ENCODE measurements at regions not wholly inside any gene's neighbourhood (a gene's known extent, or its start where the extent isn't known, plus 50 kb on each side); places are given as distances from the start of the nearest gene placed in this dataset.

DNA sequence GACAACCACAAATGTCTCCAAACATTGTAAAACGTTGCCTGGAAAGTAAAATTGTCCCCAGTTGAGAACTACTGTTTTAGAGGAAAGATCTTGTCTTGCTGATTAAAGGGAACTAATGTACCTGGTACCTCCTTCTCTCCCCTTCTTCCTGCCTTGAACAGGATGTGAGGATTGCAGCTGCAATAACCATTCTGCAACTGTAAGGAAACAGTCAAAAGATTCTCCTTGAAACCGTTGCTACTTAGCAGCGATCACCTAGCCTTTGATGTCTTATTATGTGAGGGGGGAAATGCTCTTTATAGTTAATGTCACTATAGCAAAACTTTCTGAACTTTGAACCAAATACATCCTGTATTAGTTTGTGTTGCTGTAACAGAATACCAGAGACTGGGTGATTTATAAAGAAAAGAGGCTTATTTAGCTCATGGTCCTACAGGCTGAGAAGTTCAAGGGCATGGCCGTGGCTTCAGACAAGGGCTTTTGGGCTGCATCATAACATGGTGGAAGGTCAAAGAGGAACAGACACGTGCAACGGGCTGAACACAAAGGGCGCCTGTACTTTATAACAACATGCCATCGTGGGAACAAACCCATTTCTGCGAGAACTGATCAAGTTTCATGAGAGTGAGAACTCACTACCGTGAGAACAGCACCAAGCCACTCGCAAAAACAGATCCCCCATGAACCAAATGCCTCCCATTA, 54.2 kb upstream of the PARD3 start:
- Histone ChIP-seq H3K79me2 (ENCODE audit: insufficient read depth, low read length) (no peaks in the 10 kb centered on the region), H3K4me2 (ENCODE audit: insufficient read depth, low read length) (peak overlapping the region; percentile 58), H2AFZ (ENCODE audit: low read depth, low read length) (peak overlapping the region; percentile 60), H4K20me1 (ENCODE audit: insufficient read depth, low read length) (no peaks in the 10 kb centered on the region), H3K36me3 (ENCODE audit: insufficient read depth, low read length) (no peaks in the 10 kb centered on the region), H3K9ac (ENCODE audit: low read depth, low read length) (peak overlapping the region; percentile 56), H3K4me1 (ENCODE audit: insufficient read depth, low read length) (peaks cover 68% of the 10 kb centered on the region), H3K27ac (ENCODE audit: low read length) (peak overlapping the region; percentile 96), H3K4me3 (ENCODE audit: low read depth in 1 of 2, low read length in 2 of 2) (peak overlapping the region in 1 of 2 experiments; percentile 38; a peak in 2 of 4 replicates), H3K27me3 (ENCODE audit: insufficient read depth, low read length, poor library complexity) (no peaks in the 10 kb centered on the region), H3K9me3 (ENCODE audit: insufficient read depth, low read length, severe bottlenecking) (no peaks in the 10 kb centered on the region)
- TF ChIP-seq EZH2 (IDR thresholded peaks at IDR 0.05; ENCODE audit: borderline replicate concordance, low read depth, low read length, severe bottlenecking) = no peak
- TF ChIP-seq, protein P1, sequence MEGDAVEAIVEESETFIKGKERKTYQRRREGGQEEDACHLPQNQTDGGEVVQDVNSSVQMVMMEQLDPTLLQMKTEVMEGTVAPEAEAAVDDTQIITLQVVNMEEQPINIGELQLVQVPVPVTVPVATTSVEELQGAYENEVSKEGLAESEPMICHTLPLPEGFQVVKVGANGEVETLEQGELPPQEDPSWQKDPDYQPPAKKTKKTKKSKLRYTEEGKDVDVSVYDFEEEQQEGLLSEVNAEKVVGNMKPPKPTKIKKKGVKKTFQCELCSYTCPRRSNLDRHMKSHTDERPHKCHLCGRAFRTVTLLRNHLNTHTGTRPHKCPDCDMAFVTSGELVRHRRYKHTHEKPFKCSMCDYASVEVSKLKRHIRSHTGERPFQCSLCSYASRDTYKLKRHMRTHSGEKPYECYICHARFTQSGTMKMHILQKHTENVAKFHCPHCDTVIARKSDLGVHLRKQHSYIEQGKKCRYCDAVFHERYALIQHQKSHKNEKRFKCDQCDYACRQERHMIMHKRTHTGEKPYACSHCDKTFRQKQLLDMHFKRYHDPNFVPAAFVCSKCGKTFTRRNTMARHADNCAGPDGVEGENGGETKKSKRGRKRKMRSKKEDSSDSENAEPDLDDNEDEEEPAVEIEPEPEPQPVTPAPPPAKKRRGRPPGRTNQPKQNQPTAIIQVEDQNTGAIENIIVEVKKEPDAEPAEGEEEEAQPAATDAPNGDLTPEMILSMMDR (IDR thresholded peaks at IDR 0.05; ENCODE audit: borderline replicate concordance, extremely low read depth, low read length, poor library complexity, severe bottlenecking) = no peak
- ATAC-seq (ENCODE audit: insufficient read depth, low read depth) (peak; percentile 82), DNase-seq (peak; percentile 72)

DNA sequence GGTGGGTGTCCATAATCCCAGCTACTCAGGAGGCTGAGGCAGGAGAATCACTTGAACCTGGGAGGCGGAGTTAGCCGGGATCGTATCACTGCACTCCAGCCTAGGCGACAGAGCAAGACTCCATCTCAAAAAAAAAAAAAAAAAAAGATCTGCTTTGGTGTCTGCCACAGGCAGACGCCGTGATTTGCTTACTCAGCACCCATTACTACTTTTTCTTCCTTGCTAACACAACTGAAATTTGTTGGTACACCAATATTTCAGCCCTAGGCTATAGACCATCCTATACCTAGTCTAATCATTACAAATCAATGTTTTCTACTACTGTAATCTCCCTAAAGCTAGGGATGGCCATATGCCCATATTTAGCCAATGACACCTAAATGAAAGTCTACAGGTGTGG, 53.5 kb upstream of the PARD3 start:
- no peak; the same call in 2 of the 3 replicates for ATAC-seq (ENCODE audit: insufficient read depth, low read depth)
- Histone ChIP-seq H2AFZ (ENCODE audit: low read depth, low read length) (peak overlapping the region; percentile 60), H3K27me3 (ENCODE audit: insufficient read depth, low read length, poor library complexity) (no peaks in the 10 kb centered on the region), H3K4me3 (ENCODE audit: low read depth in 1 of 2, low read length in 2 of 2) (peak overlapping the region in 1 of 2 experiments; percentile 38; a peak in 2 of 4 replicates), H3K36me3 (ENCODE audit: insufficient read depth, low read length) (no peaks in the 10 kb centered on the region), H3K4me1 (ENCODE audit: insufficient read depth, low read length) (peaks cover 68% of the 10 kb centered on the region), H3K79me2 (ENCODE audit: insufficient read depth, low read length) (no peaks in the 10 kb centered on the region), H3K9me3 (ENCODE audit: insufficient read depth, low read length, severe bottlenecking) (no peaks in the 10 kb centered on the region), H3K4me2 (ENCODE audit: insufficient read depth, low read length) (peak overlapping the region; percentile 58), H3K9ac (ENCODE audit: low read depth, low read length) (peak overlapping the region; percentile 56), H4K20me1 (ENCODE audit: insufficient read depth, low read length) (no peaks in the 10 kb centered on the region), H3K27ac (ENCODE audit: low read length) (peak overlapping the region; percentile 96)
- TF ChIP-seq, protein P1 (IDR thresholded peaks at IDR 0.05; ENCODE audit: borderline replicate concordance, extremely low read depth, low read length, poor library complexity, severe bottlenecking) = no peak
- no peak for TF ChIP-seq EZH2 (IDR thresholded peaks at IDR 0.05; ENCODE audit: borderline replicate concordance, low read depth, low read length, severe bottlenecking)
- peak; percentile 23 for DNase-seq

DNA sequence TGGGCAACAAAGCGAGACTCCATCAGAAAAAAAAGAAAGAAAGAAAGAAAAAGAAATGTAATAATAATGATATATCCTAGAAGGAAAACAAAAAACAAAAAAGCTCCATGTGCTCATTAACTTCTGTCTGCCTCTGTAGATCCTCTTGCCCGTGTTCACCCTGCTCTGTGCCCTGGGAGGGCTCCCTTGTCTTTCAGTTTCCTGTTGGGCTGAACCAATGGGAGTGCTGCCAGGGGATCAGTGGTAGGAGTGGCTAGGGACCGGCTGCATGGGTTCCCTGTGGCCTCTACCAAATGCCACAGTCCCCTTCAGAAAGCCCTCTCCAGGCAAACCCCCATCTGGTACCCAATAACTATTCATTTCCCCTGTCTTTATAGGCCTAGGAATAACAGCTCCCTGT, 51.8 kb upstream of the PARD3 start:
- H3K9ac ChIP-seq (ENCODE audit: low read depth, low read length) = peak overlapping the region; percentile 51
- ATAC-seq (ENCODE audit: insufficient read depth, low read depth) (peak; percentile 89), DNase-seq (peak; percentile 91)
- peak overlapping the region; percentile 62 for H2AFZ ChIP-seq (ENCODE audit: low read depth, low read length)
- no peaks in the 10 kb centered on the region for H3K79me2 ChIP-seq (ENCODE audit: insufficient read depth, low read length)
- no peaks in the 10 kb centered on the region for H3K36me3 ChIP-seq (ENCODE audit: insufficient read depth, low read length)
- no peaks in the 10 kb centered on the region for H4K20me1 ChIP-seq (ENCODE audit: insufficient read depth, low read length)
- no peak for TF ChIP-seq EZH2 (IDR thresholded peaks at IDR 0.05; ENCODE audit: borderline replicate concordance, low read depth, low read length, severe bottlenecking)
- TF ChIP-seq, protein P1 (IDR thresholded peaks at IDR 0.05; ENCODE audit: borderline replicate concordance, extremely low read depth, low read length, poor library complexity, severe bottlenecking) = peak; percentile 12
- H3K4me2 ChIP-seq (ENCODE audit: insufficient read depth, low read length) = peak overlapping the region; percentile 44
- H3K27me3 ChIP-seq (ENCODE audit: insufficient read depth, low read length, poor library complexity) = no peaks in the 10 kb centered on the region
- H3K4me3 ChIP-seq (ENCODE audit: low read depth in 1 of 2, low read length in 2 of 2) = 0 out of 4 replicates have a peak overlapping the region, but pooled peaks of 1 of the 2 experiments have one; percentile 29
- no peaks in the 10 kb centered on the region for H3K9me3 ChIP-seq (ENCODE audit: insufficient read depth, low read length, severe bottlenecking)
- H3K27ac ChIP-seq (ENCODE audit: low read length) = peak overlapping the region; percentile 96
- peaks cover 53% of the 10 kb centered on the region for H3K4me1 ChIP-seq (ENCODE audit: insufficient read depth, low read length)
